ENCODE measurements at regions not wholly inside any gene's neighbourhood (a gene's known extent, or its start where the extent isn't known, plus 50 kb on each side); places are given as distances from the start of the nearest gene placed in this dataset.
"Not testable (repeated sequence)": the region's sequence is repeated elsewhere in the genome, so short reads cannot be mapped to it uniquely, and the experiment has no call there.

DNA sequence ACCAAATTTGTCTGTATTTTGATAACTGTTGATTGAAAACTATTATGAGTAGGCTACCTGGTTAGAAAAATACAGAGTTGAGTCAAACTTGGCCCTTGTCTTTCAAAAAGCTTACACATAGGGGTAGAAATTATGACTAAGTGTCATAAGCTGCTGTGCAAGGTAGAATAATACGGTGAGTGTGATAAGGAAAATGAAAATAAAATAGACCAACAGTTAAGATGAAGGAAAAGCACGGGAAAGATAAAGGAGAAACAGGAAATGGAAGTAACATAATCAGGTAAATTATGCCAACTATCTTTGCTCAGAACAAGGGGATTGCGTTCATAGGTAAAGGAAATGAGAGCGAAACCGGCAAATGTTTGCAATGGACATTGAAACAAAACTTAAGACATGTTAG is 302.5 kb downstream of the PCDH7 start:
- no peak for DNase-seq

DNA sequence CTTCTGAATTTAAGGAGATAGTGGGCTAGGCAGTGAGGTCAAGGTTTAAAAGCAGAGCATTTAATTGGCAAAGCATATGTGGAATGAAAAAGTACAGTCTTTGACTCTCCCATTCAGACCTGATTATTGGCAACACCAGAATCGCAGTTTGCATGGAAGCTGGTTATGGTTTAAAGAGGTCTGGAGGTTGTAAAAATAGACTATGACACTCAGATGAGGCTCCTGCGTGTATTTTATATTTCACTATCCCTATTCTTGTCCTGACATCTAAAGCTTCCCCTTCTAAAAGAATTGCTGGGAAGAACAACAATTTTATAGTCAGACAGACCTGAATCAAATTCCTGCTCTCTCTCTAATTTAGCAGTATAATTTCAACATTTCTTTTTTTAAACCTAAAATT is 302.9 kb downstream of the PCDH7 start:
- DNase-seq: no peak

DNA sequence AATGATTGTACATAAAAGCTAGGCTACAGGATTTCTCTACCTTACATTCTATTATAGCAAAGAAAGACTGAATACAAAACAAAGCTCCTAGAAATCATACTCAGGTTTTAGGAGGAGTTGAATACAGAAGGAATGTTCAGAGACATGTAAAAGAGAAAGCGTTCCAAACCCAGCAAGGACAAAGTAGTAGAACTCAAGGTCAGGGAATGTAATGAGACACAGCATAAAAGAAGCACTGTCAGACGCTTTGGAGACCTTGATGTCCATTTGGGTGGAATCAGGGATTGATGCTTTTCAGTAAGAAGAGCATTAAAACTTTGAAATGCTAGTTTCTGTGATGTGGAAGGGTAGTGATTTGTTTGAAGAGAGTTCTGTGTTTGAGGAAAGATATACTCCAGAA is 303.6 kb downstream of the PCDH7 start:
- DNase-seq: no peak

DNA sequence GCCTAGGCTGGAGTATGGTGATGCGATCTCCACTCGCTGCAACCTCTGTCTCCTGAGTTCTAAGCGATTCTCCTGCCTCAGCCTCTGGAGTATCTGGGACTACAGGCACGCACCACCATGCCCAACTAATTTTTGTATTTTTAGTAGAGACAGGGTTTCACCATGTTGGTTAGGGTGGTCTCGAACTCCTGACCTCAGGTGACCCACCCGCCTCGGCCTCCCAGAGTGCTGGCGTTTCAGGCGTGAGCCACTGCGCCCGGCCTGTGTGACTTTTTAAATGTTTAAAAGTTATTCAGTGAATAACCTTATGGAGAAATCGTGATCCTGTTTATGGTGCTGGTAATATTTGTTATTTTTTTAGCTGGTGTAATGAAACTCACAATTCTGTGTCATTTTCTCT is 304.6 kb downstream of the PCDH7 start:
- not testable (repeated sequence) for DNase-seq

DNA sequence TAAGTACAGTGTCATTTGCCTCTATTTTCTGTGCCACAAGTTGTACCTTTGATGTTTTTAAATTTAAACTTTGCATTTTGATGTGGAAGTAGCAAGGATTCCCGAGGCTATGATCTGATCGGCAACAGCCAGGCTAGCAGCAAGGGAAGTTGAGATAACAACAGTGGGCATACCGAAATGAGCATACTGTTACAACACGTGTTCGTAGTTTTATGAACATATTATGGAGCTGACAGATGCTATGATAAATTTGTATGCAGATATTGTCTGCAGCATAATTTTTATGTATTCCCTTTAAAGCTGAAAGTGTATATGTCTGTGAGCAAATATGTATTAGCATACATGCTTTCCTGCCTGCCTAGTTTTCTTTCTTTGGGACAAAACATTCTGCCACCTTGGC is 306.1 kb downstream of the PCDH7 start:
- no peak for DNase-seq

DNA sequence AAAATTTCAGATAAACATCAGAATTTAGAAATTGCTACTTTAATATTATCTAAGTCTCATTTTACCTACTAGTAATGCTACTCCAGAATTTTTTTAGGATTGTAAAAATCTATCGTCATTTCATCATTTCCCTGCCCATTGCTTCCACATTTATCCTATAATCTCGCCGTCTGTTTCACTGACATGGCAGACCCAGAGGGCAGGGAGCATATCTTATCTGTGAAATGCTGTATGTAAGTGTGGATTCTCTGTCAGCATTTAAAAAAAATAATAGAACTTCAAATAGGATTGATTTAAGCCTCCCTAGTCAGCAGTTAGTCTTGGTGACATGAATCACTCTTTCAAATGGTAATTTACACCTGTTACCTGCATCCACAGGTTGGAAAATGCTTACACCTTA is 314.4 kb downstream of the PCDH7 start:
- DNase-seq: no peak

DNA sequence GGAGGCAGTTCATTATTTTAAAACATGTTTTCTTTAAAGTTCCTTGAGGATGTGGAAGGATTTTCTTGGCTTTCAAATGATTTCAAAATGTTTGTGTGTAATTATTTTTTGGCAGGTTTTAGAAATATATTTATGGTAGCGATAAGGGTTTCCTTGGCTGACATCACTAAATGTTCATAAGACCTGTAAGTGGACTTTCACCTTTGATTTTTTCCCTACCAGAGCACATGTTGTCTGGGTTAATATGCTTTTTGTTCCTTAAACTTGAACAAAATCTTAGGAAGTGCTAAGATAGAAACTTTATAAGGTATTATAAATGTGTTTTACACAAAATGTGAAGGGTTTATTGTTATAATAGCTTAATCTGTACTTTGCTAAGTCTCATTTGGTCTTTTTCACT is 315.6 kb downstream of the PCDH7 start:
- DNase-seq: no peak

DNA sequence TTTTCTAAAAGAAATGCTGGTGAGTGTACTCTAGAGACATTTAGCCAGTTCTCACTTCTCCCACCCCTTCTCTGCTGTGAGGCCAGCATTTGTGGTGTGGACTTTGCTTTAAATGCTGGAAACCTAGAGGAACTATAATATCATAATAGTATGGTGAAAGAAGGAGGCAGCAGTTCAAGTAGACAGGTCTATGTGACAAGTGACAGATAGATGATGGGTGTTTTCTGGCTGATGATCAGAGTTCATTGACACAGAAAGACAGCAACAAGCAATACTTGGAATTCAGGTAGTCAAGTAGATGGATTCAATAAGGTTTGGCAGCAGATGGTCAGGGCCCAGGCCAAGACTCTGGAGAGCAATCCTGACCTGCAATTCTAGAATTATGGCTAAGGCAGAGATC is 317.5 kb downstream of the PCDH7 start:
- DNase-seq: no peak

DNA sequence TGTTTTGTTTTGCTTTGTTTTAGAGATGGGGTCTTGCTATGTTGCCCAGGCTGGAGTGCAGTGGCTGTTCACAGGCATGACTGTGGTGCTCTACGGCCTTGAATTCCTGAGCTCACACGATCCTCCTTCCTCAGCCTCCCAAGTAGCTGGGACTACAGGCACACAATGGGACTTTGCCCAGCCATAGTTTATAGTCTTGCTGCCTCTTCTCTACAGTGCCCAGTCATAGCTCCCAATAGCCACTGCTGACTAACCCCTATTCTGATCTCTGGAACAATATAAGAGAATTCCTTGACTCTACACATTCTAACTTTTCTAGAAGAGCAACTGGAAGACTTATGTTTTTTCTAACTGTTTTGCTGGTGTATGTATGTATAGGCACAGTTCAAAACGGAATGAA is 319.2 kb downstream of the PCDH7 start:
- no peak for DNase-seq

DNA sequence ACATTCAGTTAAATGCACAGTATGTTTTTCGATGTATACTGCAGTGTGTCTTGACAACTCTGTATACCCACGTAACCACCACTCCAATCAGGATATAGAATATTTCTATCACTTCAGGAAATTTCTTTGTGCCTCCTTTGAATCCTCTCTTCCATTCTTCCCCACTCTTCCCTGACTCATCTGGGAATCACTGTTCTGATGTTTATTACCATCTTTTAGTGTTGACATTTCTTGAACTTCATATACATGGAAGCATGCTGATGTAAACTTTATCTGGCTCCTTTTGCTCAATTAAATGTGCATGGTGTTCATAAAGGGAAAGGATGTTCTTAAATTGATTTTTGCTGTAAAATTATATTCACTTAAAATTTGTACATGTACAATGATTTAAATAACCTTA is 319.9 kb downstream of the PCDH7 start:
- no peak for DNase-seq

DNA sequence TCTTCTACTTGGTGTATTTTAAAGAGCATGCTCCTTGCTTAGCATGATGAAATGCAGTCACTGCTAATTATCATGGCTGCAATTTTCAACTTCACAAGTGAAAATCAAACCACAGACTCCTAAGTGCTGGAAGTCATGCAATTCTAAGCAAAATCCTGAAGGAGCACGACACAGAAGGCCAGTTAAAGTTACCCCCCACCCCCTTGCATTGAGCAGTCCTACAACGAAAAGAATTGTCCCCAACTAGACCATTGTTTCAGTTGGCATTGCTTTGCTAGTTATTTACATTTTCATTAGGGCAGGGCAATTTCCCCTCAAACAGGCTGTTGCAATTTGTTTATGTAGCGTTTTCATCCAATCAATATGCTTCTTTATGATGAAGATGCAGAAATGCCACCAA is 321.2 kb downstream of the PCDH7 start:
- DNase-seq: no peak

DNA sequence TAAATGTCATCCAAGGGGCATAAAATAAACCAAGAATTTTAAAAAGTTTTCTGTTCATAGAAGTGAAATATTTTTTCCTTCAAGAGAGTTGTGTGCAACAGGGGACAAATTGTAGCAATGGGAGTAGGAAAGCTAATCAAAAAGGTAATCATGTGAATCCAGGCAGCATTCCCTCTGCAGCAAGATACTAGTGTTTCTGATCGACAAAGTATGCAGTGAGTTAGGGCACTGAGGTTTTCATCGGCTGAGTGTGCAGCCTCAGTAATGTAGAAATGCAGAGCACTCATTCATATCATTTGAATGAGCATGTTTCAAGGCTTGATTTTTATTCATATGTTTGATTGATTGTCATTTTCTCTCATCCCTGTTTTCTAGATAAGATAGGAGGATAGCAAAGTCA is 321.7 kb downstream of the PCDH7 start:
- no peak for DNase-seq

DNA sequence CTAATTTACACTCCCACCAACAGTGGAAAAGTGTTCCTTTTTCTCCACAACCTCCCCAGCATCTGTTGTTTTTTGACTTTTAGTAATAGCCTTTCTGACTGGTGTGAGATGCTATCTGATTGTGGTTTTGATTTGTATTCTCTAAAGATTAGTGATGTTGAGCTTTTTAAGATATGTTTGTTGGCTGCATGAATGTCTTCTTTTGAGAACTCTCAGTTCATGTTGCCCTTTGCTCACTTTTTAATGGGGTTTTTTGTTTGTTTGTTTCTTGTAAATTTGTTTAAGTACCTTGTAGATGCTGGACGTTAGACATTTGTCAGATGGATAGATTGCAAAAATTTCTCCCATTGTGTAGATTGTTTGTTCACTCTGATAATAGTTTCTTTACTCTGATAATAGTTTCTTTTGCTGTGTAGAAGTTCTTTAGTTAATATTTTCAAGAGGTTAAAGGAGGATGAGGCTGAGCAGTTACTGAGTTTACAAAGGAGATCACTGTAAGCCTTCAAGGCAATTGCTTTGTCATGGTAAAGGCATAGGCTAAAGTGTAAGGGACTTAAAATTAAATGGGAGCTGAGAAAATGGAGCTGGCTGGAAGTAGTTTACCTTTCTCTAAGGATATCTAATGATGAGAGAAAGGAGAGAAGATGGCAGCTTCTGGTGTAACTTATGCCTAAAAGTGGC is 323.4 kb downstream of the PCDH7 start:
- no peak for DNase-seq

DNA sequence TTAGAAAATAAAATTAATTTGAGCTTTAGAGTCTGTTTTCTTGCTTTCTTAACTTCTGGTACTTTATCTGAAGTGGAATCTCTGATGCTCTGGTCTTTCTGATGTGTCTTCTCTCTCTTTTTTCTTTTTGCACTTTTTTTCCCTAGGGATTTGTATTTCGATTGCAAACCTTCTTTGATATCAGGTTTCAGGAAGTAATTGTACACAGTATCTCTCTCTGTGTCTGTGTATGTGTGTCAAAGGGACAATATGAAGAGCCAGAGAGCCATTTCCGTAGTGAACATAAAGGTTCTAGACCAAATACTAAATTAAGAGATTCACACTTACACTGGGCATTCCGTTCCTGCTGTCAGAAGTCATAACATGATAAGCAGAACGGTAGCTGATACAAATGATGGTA is 325.0 kb downstream of the PCDH7 start:
- no peak for DNase-seq

DNA sequence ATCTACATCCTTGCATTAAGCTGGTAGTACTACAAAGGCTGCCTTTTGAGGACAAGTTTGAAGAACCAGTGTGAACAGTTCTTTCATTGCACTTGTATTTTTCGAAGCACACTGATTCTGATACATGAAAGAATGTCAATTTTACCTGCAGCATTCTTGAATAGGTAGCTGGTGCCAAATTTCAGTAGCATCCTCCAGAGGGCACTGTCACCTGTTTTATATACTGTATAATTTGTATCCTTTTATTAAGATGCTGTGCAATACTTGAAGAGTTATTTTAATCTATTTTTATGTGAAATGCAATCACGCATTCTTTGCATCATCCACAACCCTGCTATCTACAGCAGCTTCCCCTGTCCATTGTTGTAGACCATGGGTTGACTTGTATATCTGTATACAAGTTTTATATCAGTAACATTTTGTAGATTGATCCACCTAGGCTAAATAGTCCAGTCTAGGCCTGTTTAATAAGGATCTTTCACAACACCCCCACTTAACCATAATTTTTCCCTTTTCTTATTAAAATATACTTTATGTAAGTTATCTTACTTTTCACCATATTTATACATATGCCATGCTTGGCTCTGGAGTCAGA is 325.7 kb downstream of the PCDH7 start:
- no peak for DNase-seq

DNA sequence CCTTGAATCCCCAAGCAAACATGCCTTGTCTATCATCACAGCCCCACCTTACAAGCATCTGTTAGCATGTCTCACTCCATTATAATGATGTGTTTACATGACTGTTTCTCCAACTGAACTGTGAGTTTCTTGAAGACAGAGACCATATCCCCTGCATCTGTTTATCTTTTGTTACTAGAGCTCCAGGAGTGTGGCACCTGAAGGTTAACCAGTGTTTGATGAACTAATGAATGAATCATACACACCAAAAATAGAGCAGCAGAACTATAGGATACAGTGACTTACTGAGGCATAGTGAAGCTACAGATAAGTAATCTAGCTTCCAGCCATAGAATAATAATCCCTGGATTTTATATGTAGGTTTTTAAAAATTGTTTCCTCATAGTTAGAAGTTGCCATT is 331.0 kb downstream of the PCDH7 start:
- DNase-seq: no peak

DNA sequence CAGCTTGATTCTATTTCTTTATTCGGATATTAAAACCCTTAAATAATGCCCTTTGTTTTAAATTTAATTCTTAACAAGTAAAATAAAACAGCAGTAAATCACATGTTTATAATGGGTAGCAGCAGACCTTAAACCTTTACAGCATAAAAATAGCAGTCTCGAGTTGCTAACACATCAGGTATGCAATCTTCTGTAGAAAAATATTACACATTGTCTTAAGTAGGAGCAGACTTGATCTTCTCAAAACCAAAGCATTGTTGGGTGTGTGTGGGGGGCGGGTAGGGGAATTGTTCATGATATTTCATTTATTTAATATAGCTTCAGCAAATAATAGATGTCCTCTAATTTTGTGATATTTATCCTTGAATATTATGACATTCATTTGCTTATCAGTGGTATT is 331.4 kb downstream of the PCDH7 start:
- no peak for DNase-seq

DNA sequence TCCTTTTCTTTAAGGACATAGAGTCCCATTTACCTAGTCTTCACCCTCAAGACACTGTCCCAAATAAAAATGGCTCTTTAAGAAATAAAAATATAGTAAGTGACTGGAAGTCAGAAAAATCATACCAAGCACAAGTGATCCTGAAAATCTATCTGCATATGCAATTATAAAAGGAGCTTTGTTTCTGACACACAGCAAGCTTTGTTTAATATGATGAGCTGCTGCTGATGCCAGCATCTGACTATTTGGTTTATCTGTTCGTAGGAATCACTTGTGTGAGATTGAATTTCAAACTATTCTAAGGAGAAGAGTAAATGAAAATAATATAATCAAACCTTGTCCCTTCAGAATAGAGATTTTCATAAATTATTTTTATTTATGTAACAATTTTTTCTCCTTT is 332.4 kb downstream of the PCDH7 start:
- DNase-seq: no peak

DNA sequence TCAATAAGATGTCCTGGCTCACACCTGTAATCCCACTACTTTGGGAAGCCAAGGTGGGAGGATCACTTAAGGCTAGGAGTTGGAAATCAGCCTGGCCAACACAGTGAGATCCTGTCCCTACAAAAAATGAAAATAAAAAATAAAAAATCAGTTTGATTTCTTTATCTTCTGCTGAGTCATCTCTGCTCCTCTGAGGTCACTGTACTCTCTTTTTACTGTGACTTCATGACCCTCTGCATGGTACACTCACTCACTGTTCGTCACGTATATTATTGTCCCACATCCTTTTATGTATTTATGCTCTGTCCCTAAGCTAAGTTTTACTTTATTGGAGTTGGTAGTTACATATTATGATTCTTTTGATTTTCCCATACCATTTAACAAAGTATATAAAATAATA is 333.3 kb downstream of the PCDH7 start:
- DNase-seq: no peak

DNA sequence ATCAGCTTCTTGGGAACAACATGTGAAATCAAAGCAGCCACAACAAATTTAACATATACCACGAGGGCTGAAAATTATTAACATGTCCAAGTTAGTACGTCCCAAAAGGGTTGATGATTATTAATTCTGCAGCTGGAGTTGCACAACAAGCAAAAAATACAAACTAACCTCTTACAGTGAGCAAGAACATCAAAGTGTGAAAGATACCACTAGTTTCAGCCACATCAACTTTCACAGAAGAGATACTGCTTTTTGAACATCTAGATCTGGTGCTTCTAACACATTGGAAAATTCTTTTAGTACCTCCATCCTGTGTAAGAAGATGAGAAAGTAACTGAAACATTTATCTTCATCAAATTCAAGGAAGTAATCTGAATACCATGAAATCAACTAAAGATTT is 334.1 kb downstream of the PCDH7 start:
- no peak for DNase-seq

DNA sequence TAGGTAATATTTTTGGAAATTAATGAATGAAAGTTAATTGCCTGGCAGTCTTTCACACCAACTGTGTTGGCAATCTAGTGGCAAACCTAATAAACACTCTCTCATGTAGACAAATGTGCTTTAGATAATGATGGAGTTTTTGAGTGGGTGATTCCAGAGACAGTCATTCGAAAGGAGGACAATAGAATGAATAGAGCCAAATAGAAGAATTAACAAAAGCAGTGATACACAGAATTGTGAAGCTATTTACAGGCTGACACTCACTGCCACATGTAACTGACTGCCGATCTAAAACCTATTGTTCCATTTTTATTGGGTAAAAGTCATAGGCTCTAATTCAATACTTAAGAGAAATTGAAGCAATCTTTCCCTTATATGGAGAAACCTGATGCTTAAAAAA is 338.5 kb downstream of the PCDH7 start:
- DNase-seq: no peak

DNA sequence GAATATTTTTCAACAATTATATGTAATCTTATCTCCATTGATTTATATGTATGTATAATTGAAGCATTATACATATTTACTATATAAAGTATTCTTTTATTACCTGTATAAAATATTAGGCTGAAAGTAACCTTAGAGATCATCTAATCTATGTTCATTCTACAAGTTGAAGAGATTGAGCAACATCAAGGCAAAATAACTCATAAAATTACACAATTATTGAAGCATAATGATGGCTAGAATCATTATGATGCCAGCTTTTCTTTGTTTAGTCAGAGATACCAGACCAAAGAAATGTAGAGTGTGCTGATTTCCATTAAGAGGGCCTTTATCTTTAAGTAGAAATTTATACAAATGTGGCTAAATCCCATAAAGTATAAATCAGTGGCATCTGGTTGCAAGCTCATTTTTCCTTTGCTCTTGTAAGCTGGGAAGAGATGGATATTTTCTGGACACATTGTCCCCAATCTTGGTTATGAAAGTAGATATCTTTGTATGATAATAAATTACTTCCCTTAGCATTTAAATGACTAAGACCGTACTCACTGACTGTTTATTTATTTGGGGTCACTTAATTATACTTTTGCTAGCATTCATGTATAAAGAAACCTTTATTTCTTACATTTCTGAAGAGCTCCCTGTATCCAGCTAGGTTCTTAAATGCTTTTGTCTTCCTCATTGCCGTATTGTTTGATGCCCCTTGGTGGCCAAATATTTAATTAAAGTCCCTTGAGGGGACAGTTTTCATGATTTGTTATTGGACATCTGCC is 339.8 kb downstream of the PCDH7 start:
- DNase-seq: no peak

DNA sequence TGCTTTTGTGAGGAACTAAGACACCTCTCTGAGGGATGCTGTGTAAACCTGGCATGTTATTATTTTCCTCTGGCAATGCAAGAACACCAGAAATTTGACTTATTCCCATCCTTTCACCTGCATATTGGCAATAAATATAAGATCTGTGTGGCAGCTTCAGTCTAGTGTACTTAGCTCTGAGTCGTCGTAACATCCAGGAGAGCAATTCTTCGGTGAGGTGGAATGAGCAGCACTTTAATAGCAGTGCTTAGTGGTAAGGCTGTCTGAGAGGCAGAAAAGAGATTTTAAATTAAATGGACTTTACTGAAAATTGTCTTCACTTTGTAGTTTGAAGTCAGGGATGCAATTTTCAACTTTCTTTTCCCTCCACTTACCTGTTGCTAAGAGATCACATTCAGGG is 344.9 kb downstream of the PCDH7 start:
- DNase-seq: no peak

DNA sequence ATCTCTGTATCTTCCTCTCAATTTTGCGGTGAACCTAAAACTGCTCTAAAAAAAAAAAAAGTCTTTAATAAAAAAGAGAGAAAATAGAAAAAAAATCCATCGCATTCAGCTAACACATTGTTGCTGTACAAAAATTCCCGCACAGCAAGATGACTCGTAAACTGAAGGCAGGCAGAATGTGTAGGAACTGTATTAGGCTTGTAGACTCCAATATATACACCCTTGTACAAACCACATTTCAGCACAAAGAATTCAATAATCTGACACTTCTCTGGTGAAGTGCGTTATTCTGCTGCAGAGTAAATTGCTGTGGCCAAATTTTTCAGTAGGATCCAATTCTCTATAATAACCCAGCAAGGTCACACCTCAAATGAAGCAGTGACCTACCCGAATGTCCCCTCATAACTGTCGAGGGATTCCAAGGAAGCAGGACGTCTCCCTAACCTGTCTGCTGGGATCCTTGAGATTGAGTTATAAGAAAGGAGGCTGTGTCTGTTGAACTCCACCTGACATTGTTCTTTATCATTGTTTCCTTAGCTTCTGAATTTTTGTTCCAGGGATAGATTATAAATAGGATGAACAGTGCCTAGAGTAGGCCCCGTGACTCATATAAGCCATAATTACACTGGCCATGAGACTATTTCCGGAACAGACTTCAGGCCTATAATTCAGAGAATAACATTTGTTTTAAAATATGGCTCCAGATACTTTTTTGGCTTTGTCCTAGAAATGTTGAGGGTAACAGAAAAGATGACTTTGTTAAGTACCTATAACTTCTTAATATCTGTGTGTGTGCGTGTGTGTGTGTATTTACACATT is 348.3 kb downstream of the PCDH7 start:
- DNase-seq: no peak
